ENCODE measurements at regions not wholly inside any gene's neighbourhood (a gene's known extent, or its start where the extent isn't known, plus 50 kb on each side); places are given as distances from the start of the nearest gene placed in this dataset.

- DNase-seq, result no peak
These were observed 170.9 kb upstream of the NPVF start for GRCh38 chr7:25399000-25399750.

- DNase-seq, result no peak
These were observed 174.2 kb upstream of the NPVF start for GRCh38 chr7:25402532-25402931.

- no peak for DNase-seq
These were observed 177.4 kb upstream of the NPVF start for GRCh38 chr7:25405736-25406135.

DNA sequence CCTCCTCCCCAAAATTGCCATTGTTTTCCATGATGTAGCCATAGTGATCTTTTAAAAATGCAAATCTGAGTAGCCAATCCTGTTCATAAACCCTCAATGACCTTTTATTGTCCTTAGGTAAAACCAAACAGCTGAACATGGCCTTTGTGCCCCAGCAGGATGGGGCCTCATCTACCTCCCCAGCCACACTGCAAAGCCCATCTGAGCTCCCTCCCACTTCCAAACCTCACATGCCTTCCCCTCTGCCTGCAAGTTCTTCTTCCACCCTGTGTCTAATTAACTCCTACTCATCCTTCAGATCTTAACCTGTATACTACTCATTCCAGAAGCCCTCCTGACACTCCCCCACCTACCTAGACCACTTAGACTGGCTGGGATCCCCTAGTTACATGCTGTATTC lies 178.8 kb upstream of the NPVF start:
- no peak for DNase-seq

DNA sequence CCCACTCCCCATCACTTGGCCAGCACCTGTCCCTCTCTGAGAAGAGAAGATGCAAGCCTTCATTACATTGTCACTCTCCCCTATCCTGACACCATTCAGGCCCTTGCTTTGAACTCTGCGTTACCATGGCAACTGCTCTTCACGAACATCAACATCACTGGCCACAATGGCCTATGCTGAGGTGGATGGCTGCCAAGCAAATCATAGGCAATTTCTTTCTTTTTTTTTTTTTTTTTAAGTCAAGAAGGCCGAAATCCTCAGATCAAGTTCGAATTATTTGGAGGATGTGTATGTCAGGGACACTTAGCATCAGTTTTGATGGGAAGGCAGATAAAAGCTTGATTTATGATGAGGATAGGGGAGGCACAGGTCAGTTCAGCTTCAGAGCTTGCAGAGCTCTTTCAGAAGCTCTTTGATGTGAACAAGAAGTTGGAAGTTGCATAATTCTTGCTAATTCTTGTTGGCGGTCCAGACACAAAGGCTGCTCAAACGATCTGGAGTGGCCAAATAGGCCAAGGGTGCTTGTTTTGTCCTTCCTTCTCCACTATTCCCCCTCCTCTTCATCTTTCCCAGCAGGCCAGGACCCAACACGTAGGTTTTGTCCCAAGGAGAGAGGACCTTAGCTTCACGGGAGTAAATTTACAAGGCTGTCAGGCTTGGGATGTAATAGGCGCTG lies 179.9 kb upstream of the NPVF start:
- no peak for DNase-seq

DNA sequence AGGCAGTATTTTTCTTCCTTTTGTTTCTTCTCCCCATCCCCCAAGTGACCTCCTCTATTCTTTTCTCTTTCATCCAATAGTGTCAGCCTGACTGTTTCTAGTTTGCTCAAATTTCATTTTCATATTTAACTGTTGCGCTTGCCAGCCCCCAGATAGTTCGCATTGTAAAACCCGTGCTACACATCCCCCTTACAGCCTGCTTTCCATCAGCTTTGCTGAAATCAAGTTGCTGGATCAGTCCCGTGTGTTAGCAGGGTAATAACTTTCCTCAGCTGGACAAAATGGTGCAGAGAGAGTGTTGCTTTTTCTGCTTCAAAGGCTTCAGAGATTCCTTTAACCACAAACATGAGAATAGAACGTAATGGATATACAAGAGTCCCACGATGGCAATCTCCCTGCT lies 180.6 kb upstream of the NPVF start:
- DNase-seq, result no peak

- DNase-seq, result no peak
These were observed 181.8 kb upstream of the NPVF start for GRCh38 chr7:25409897-25410636.

GRCh38 chr7:25420771-25421170 lies 192.5 kb upstream of the NPVF start:
- no peak for DNase-seq

GRCh38 chr7:25424113-25424512 lies 195.8 kb upstream of the NPVF start:
- DNase-seq, result no peak

DNA sequence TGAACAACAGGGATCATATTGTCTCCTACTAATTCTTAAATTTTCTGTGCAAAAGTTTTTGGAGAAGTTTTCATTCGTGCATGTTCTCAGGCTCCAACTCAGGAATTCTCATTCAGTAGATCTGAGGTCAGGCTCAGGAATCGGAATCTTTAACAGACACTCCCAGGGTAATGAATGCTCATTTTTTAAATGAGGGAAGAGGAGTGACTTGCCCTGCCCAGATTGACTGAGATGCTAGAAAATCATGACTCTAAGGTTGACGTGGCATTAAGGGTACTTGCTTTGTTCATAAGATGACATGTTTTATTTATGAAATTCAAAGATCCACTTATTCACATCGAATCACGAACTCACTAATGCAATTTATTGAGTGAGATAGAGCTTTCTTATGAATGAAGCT lies 196.6 kb upstream of the NPVF start:
- DNase-seq, result no peak

- DNase-seq, result no peak
These were observed 199.4 kb upstream of the NPVF start for GRCh38 chr7:25427721-25428120.

DNA sequence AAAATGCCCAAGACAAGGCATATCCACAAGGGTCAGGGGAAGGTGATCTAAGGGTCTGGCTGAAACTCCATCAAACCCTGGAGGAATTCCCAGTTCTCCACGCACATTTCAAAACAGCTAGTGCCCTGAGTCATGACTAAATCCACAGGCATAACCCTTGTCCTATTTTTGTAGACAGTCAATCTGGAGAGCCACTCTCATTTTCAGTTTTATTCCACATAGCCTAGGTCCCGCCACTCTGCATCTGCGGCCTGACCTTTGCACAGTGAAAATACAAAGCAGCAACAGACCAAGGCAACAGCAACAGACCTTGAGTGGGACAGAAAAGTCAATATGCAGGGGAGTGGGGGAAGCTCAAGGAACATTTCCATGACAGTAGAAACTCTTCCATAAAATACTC lies 201.4 kb upstream of the NPVF start:
- DNase-seq, result no peak

GRCh38 chr7:25430200-25430931 lies 202.1 kb upstream of the NPVF start:
- DNase-seq, result no peak

DNA sequence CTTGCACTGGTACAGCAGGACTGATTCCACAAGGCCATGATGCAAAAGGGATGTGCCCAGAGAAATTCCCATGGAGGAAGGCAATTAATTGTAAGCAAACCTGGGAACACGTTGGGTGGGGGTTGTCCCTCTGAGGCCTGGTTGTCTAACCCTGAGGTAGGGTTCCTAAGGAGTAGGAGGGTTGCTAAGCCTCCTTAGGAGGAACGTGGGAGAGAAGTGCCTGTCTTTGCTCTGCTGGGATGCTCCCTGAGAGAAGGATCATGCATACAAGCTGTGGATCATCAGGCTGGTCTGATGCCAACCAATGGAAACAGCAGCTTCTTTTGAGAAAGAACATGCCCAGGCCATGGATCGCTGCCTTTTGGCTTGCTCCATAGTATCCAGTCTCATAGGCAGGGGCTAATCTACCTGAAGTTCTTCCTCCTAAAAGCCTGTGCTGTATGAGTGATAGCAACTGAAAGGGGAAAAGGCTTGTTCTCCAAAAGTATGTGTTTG lies 203.7 kb upstream of the NPVF start:
- no peak for DNase-seq

- DNase-seq, result no peak
These were observed 204.5 kb upstream of the NPVF start for GRCh38 chr7:25432807-25433206.

DNA sequence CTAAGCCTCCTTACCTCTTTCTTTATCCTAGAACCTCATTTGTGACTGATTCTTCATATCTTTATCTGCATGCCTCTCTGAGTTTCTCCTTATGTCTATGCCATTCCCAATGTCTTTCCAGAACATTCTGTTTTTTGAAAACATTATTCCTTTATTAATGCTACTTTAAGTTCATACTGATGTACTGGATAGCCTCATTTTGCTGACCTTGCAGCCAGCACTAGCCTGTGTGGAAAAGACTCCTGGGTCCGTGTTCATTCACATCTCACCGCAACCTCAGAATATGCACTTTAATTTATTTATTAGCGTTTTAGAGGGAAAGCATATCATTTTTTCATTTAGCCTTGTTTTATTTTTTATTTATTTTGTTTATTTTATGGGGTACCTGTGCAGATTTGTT lies 208.1 kb upstream of the NPVF start:
- DNase-seq, result no peak

DNA sequence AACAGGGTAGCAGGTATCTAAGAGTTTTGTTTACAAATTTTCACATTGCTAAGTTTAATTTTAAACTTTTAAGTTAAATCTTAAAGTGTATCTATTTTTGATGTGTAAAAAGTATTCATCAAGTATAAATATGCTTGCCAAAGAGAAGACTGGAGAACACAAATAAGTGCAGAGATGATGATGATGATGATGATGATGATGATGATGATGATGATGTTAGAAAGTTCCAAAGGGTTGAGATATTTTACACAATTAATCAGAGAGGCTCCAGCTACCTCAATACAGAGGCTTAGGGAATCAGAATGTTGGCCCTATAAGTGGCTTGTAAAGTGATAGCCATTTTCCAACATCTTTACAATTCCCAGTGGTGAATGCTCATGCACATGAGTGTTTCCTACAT lies 209.0 kb upstream of the NPVF start:
- no peak for DNase-seq

GRCh38 chr7:25444991-25445390 lies 216.7 kb upstream of the NPVF start:
- DNase-seq, result no peak

- no peak for DNase-seq
These were observed 220.0 kb upstream of the NPVF start for GRCh38 chr7:25448301-25448700.

- DNase-seq, result no peak
These were observed 225.7 kb upstream of the NPVF start for GRCh38 chr7:25454020-25454419.

- no peak for DNase-seq
These were observed 226.3 kb upstream of the NPVF start for GRCh38 chr7:25454562-25455041.

- no peak for DNase-seq
These were observed 227.5 kb upstream of the NPVF start for GRCh38 chr7:25455683-25456251.

Data from NCI-H526 treated with DMSO at 0.1 percent for 48 hours (cell line).